ENCODE measurements at regions not wholly inside any gene's neighbourhood (a gene's known extent, or its start where the extent isn't known, plus 50 kb on each side); places are given as distances from the start of the nearest gene placed in this dataset.

DNA sequence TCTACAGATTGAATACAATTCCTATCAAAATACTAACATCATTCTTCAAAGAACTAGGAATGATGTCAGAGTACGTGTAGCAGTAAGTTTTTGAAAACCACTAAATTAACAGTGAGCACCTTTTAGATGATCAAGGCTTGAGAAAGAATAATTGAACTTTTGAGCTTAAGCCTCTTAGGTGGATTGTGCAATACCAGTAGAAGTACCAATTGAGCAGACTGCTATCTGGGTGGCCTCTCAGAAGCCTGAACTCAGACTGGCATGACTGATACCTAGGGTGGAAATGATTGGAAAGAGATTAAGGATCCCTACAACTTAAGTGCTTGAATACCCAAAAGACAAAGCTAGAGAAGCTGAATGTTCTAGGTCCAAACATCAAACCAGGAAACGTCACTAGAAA is 200.3 kb upstream of the GALNTL6 start:
- TF ChIP-seq CTCF (IDR thresholded peaks at IDR 0.05) = no peak
- no peak for TF ChIP-seq POLR2A (IDR thresholded peaks at IDR 0.05)
